HG02970 (cell line): ENCODE measurements at regions not wholly inside any gene's neighbourhood (a gene's known extent, or its start where the extent isn't known, plus 50 kb on each side); places are given as distances from the start of the nearest gene placed in this dataset.
"Not testable (repeated sequence)": the region's sequence is repeated elsewhere in the genome, so short reads cannot be mapped to it uniquely, and the experiment has no call there.

ENCODE experiments used
- ATAC-seq: cut with Tn5 transposase; IDR thresholded peaks from one replicate; pipeline ENCODE4 v1.9.1; 2021; ENCODE audit warnings: mild to moderate bottlenecking, moderate library complexity, moderate number of reproducible peaks; ENCODE audit not compliant: unreplicated experiment, low FRiP score

DNA sequence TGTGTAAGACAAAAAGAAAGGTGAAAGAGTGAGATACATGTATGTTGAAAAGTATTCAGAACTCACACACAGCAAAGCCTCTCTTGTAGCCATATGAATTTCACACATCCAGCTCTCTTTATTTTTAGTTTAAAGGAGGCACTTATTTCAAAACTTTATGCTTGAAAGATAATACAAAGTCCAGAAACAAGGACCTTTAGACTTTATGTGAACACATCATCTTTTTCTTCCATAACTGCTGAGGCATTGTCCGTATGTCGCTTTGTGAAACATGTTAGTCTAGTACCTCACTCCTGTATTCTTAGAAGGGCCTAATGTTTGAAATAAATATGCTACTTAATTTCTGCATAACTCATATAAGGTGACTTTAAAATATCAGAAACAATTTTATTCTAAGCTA lies 763.4 kb downstream of the GBE1 start:
- ATAC-seq = no peak

DNA sequence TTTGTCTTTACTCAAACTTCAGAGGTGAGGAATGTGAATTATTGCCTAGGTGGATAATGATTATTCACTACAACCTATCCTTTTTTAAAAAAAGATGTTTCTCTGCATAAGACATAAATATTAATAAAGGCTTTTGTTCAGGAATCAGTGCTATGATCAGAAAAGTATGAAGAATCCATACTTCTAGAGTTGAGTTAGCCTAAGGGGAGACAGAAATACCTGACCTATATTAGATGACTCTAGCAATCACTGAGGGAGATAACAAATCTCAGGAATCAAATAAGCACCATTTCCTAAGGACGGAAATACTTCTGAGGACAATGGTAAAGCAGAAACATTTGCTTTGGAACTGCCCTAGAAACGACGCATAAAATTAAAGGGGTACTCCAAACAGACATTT lies 763.8 kb downstream of the GBE1 start:
- no peak for ATAC-seq

DNA sequence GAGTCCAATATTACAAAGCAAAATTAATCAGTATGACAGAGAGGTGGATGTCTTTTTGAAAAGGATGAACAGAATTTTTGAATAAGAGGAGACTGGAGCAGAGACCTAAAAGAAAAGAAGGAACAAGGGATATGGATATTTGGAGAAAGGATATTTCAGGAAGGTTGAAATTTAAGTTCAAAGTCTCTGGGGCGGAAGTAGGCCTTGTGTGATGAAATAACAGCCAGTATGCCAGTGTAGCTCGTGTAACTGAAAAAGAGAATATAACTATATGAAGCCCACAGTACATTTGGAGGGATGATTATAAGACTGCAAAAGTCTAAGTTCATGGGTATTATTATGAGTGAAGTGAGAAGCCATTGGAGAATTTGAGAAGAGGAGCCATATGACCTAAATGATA lies 766.7 kb downstream of the GBE1 start:
- ATAC-seq = no peak

DNA sequence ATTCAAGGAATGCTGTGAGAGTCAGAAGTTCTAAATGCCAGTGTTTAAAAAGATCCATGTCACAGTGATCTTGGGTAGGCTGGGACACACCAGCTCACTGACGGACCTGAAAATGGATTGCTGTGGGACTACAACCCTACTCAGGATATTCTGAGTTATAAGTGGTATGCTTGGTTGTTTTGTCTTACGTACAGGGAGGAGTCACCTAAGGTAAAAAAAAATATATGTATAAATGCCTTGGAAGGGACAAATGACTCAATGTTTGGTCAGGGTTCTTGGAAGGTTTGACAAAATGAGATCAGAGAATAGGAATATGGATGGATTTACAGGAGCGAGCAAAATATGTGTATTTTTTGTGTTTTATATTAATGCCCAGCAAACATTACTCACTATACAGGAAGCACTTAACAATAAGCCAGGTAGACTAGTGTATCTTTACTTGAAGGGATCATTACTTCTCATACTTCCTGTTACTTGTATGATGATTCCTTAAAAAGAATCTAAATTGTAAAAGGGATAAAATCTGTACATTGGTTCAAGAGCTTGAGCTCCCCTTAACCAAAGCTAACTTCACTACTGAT lies 767.3 kb downstream of the GBE1 start:
- ATAC-seq = no peak

DNA sequence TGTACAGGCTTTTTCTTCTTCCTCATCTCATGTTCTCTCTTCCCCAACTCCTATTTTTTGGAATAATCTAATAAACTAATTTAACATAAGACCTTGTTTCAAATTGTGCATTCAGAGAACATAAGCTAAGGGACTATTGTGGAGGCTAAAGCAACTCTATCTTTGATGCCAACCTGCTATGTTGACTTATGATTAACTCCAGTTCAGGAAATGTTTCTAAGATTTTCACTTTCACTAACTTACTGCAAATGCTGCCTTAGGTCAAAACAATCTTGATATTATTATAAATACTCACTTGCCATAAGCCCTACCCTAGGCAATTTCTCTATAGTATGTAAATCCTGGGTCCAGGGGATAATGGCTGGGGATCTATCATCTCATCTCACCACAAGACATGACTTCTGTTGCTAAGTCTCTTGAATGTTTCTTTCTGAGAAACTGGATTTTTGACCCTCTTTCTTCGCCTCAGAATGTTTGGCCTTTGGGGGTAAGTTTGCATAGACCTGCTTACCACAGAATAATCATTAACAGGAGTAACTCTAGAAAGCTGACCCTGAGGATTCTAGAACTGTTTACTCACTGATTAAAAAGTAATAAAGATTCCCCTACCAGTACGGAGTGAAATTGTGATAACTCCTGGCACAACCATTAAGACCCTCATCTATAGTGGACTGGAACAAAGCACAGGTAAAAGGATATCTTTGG lies 768.1 kb downstream of the GBE1 start:
- ATAC-seq = peak; percentile 58

DNA sequence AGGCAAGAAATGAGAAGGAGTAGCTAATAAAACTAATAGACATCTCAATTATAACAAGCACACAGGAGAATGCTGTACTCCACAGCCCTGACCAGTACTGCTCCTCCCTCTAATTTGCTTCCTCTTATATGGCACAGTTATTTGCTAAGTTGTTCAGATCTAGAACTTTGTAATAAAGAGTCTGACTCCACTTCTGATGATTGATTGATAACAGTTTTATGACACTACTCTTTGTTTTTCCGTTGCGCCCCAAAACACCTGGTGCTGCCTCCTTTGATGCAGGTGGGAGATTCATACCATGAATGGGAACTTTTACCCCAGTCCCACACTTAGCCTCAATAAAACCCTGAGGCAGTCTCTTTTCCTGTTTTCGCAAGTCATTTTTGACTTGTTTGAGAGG lies 777.7 kb downstream of the GBE1 start:
- no peak for ATAC-seq

DNA sequence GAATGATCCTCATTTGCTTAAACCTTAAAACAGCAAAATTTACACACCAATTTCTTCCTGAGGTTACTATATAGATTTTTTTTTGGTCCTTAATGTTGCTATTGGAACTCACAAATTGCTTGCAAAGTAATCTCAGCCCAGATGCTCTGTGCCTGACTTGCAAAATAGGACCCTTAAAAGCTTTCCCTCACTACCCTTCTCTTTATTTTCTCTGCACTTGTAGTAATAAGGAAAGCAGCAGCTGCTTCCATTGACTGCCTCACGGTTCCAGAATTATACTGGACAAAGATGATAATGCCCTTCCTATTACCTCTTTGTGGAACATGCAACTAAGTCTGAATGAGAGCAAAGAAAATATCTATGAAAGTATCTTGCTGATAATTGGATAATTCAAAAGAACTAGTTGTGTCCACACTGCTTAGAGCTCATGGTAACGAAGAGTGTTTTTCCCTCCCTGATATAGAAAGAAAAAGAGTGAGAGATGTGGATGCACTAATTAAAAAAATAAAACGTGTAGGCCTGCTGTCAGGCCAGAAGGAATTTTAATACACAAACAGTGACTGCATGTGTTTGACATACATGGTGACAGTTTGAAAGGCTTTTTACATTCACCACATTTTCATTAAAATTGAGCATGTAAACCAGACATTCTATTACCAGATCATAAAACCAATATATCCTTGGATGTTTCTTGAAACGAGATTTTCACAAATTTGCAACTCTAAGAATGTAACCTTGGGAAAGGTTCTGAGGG lies 783.1 kb downstream of the GBE1 start:
- no peak for ATAC-seq

DNA sequence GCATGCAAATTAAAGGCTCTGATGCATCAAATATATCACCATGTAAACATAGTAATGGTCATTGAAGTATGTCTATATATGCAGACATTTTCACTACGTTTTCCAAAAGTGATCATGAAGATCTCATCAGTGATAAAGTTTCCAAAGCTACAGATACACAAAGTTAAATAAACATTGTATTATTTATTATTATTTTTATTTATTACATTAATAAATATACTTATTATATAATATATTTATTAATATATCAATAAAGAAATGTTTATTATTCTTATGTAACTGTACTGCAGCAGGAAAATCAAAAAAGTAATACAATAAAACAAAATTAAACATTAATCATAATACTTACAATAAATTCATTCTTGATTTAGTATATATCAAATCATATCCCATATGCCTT lies 791.2 kb downstream of the GBE1 start:
- ATAC-seq = no peak

DNA sequence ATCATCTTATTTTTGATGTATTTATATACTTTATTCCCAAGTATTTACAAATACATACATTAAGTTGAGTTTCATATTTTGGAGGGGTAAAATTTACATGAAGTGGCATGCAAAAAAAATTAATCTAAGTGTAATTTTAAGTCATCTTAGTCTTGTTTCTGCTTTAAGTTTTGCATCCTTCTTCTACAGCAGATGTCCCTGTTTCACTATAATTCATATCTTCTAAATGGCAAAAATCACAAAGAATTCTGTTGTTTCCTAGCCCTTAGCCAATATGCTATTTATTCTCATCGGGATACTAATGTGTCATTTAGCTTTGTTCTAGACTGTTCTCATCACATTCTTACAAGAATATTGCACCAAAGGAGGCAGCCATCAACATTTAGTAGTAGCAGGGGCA lies 831.9 kb downstream of the GBE1 start:
- ATAC-seq = no peak

DNA sequence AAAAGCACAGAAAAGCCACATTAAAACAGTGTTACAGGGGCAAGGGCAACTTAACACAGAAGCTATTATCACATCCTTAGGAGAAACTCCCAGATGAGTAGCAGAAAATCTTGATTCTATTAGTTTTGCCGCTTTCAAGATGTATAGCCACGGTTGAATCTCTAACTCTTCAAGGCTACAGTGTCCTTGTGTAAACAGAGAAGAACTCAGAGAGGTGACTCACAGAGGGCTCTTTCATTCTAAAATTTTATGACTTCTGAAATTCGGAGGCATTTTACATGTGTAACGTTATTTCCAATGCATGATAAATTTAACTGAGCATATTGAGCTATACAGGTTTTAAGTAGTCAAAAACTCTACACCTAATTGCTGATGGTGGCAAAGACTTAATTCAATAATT lies 846.6 kb downstream of the GBE1 start:
- no peak for ATAC-seq

DNA sequence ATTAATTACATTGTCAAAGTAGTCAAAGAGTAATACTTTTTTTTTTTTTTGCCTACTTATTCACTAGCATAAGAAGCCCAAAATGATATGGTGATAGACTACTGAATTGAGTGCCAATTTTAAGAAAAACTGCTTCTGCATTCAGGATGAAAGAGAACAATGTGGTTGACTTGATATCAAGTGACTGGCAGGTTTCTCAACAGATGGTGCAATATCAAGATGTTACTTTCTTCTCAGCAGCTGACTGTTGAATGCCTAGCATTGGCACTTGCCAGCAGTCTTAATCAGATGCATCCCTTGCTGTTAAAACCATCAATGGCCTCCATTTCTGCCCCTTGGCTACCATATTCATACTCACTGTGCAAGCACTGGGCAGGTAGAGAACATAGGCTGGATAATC lies 863.2 kb downstream of the GBE1 start:
- no peak for ATAC-seq

DNA sequence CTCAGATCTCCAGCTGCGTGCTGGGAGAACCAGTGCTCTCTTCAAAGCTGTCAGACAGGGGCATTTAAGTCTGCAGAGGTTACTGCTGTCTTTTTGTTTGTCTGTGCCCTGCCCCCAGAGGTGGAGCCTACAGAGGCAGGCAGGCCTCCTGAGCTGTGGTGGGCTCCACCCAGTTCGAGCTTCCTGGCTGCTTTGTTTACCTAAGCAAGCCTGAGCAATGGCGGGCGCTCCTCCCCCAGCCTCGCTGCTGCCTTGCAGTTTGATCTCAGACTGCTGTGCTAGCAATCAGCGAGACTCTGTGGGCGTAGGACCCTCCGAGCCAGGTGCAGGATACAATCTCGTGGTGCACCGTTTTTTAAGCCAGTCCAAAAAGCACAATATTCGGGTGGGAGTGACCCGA lies 864.4 kb downstream of the GBE1 start:
- not testable (repeated sequence) for ATAC-seq

DNA sequence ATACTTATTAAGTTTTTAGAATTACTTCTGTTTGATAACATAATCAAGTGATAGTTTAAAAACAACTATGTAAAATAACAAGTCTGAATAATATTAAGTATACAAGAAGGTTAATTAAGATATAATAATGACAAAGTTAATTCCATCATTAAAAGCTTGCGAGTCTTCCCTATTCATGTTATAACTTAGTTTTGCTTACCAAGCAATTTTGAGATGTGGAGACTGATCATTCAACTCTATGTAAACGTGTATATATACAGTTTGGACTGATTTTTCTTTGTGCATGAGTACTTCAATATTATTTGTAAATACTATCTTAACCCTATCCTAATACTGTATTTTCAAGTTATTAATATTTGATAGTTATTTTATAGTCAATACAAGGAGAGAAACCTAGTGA lies 870.9 kb downstream of the GBE1 start:
- ATAC-seq = no peak

DNA sequence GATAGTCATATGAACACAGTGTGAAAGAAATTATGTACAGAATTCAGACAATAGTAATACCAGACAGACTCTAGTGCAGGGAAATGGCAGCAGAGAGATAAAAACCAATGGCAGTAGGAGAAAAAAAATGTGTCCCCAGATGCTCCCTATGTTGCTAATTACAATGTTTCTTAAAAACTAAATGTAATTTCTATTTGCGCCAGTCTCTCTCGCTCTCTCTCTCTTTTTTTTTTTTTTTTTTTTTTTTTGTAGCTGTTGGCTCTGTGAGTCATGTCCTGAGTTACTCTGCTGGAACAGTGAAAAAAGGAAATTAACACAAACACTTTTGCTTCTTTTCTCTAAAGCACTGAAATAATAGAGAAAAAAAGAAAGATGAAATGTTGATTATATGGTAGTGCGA lies 871.9 kb downstream of the GBE1 start:
- ATAC-seq = no peak

DNA sequence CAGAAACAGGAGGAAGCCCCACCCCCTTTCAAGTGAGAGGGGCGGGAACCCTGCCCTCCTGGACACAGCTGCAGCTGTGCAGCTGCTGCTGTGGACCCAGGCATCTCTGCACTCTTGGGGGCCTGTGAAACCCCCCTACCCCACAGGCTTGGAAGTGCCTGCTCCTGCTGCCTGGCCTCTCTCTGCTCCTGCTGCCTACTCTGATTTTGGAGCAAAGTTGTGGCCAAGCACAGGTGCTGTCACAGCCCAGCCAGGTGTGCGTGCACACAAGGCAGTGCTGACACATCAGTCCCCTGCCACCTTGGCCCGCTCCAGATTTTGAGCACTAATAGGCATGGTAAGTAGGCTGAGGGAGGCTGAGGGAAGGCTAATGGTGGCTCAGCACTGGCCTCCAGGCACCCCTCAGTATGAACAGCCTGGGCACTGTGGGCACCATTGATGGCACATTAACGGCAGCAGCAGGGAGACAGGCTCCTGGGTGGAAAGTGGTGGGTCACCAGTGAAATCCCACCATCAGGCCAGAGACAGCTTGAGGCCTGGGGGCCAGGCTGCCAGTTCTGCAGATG lies 890.9 kb downstream of the GBE1 start:
- no peak for ATAC-seq

DNA sequence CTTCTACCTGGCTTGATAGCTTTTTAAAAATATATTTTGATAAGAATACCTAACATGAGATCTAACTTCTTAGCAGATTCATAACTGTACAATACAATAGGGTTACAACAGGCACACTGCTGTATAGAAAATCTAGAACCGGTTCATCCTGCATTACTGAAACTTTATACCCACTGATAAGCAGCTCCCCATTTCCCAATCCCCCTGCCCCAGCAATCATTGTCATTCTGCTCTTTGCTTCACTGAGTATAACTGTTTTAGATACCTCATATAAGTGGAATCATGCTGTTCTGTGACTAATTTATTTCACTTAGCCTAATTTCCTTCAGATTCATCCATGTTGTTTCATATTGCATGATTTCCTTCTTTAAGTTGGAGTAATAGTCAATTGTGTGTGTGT lies 906.0 kb downstream of the GBE1 start:
- no peak for ATAC-seq

DNA sequence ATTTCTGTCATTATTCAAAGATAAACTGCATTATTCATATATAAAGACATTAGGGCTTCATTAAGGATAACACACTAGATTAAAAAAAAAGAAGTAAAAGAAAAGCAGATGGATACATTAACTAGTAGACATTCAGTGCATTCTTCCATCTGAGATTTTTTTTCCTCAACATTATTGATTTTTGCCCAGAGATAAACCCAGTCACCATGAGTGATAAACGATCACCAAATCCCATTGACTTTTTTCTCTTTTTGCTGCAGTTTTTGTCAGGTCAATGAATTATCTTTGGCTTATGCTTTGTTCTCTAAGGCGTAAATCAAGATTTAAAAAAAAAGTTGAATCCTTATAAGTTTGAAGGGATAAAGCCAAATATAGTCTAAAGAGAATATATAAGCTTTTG lies 925.0 kb downstream of the GBE1 start:
- no peak for ATAC-seq

DNA sequence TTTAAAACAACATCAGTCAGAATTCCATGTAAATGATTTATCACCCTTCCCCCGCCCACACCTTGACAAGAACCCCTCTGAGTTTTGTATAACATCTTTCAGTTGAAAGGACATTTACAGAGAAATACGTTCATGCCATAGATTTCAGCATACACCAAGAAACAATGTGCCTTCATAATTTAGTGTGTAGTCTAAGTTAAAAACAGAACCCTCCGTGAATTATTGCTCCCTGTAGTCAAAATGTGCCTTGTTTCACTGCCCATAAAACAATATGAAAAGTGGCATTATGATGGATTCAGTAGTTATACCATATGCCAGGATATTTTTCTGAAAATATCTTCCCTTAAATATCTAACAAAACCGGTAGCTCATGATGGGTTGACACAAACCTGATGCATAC lies 953.9 kb downstream of the GBE1 start:
- ATAC-seq = no peak

DNA sequence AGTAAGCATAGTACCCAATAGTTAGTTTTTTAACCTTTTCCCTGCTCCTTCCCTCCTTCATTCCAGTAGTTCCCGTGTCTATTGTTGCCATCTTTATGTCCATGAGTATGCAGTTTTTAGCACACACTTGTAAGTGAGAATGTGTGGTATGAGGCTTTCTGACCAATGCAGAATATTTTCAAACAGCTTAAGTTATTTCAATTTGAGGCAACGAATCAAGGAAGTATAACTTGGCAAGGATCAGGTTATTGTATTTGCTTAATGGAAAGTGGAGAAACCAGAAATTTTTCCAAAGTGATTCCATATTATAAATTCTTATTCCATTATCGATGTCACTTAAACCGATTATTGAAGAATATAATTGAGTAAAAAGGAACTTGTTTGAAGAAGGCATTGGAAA lies 954.8 kb downstream of the GBE1 start:
- no peak for ATAC-seq

DNA sequence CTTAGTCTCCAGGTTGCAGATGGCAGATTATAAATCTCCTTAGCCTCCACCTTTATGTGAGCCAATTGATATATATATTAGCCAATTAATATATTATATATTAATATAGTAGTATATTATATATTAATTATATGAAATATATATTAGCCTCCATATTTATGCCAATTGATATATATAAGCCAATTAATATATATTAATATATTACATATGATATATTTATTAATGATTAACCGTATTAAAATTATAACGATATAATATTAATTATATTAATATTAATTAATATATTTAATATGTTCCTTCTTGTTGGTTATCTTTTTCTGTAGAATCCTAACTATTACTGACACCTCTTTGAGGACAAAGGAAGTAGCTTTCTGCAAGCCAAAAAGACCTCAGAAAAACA lies 972.5 kb downstream of the GBE1 start:
- ATAC-seq = no peak

DNA sequence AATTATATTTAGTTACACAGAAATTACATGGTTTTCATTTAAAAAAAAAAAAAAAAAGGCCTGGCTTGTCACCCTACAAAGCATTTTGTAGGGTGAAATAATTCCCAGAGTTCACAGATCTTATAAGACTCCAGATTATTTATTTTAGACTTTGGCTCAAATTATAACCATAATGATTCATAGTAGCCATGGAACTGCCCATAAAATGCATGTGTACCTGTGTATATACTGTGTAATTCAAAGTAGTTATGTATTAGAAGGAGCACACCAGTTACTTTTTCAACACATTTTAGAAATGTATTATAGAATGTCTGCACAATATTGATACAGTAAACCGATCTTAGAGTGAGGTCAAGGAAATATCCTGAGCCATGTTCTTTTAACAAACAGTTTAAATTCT lies 975.6 kb downstream of the GBE1 start:
- ATAC-seq = no peak

DNA sequence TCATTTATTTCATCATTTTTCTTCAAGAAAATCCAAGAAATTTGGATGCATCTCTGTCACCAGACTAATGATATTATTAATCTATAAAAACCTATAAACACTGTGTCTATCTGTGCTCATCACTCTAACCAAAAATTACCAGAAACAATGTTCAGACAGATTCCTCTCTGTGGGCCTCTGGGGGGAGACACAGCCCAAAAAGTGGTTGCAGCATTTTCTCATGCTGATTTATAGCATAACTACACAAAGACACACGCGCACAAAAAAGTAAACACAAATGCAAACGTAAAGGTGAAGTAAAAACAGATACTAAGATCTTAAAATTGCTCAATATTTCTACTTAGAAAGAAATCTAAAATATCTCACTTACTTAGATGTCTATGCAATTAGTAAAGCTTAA lies 976.0 kb downstream of the GBE1 start:
- no peak for ATAC-seq
